SIG-M5 treated with dmso at 0.1 percent for 504 hours (cell line): ENCODE measurements at regions not wholly inside any gene's neighbourhood (a gene's known extent, or its start where the extent isn't known, plus 50 kb on each side); places are given as distances from the start of the nearest gene placed in this dataset.
"Not testable (repeated sequence)": the region's sequence is repeated elsewhere in the genome, so short reads cannot be mapped to it uniquely, and the experiment has no call there.

Source experiments
- DNase-seq: peaks from one replicate; lab custom pipeline; 2025; ENCODE audit not compliant: unreplicated experiment; lab: John Stamatoyannopoulos, UW

DNA sequence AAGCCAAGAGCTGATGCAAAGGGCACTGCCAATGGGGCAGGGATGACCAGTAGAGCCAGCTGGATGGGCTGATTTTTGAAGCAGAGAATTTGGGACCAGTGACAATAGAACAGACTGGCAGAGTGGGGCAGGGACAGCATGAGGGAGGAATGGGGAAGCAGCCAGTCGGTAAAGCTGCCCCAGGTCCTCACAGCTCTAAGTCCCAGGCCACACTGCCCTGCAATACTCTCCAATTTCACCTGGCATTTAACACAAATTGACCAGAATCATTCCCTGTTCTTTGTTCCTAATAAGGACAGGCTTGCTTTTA is 186.9 kb downstream of the CTTN start:
- no peak for DNase-seq

DNA sequence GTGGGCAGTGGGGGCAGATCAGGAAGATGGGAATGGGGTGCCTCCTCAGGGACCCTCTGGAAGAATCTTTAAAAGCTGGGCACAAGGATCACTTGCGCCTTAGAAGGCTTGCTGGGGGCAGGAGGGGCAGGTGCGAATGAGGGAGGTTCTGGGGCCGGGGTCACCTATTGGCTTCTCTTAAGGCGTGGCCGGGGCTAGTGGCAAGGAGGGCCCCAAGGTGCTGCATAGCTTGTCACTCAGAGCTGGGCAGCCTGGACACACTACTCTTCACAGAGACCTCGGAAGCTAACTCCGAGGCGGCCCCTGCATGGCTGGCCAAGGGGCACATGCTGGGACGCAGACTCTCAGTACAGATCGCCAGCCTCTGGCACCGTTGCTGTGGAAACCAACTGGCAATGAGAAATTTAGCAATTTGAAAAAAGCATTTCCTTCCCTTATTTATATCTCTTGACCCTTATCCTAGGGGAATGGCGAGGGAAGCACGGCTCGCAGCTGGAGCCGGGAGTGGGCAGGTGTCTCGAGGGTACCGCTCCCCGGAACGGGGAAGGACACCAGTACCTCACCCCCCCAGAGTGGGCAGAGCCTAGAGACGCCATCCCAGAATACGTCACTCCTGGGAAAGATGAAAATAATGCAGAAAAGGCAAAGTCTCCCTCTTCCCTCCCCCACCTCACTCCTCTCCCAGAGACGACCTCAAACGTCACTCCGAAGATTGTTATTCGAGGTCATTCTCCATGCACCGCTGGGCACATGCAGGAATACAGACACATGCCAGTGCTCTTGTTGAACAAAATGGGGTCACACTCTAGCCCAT is 188.1 kb downstream of the CTTN start:
- no peak for DNase-seq

DNA sequence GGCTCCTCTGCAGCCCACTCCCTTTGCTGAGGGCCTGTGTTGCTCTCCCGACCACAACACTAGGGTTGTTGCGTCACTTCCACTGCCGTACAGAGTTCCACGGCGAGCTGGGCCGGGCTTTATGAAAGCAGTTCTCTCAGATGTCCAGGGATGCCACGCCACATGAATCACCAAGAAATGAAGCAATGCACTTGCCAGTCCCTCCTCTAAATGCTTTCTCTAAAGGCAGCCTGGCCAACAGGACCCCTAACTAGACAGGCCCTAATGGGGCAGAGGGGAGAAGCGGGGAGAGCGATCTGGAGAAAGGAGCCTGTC is 188.7 kb downstream of the CTTN start:
- no peak for DNase-seq

DNA sequence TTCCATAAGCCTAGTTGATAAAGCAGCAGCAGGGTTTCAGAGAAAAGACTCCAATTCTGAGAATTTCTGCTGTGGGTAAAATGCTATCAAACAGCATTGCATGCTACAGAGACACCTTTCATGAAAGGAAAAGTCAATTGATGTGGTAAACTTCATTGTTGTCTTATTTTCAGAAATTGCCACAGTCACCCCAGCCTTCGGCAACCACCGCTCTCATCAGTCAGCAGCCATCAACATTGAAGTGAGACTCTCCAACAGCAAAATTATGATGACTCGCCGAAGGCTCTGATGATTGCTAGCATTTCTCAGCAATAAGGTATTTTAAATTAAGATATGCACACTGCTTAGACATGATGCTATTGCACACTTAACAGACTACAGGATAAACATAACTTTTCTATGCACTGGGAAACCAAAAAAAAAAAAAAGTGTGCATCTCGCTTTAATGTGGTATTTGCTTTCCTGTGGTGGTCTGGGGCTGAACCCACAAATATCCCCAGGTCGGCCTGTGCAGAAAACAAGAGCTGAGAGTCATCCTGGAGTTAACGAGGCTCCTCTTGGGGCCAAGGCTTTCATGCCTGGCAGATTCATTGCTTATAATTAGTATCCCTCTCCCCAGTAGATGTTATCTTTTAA is 192.1 kb downstream of the CTTN start:
- DNase-seq = no peak

DNA sequence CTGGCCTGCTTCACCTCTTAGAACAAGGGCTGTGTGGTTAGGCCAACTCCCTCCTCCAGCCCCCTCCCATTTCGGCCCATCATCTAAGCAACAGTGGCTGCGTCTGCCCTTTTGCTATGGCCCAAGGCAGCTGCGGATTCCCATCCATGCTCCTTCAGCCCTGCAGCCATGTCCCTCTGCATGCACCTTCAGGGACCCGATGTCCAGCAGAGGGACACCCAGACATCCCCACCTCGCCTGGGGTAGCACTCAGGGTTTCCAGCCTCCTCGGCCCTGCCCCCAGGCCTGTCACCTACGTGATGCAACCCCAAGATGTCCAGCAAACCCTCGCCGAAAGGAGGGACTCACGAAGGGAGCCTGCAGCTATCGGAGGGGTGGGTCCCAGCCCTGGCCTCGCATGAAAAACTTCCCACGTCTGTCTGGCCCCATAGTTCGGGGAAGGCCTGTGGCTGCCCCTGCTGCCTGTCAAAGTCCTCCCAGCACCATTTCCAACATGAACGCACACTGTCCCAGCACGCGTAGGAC is 194.4 kb downstream of the CTTN start:
- no peak for DNase-seq

DNA sequence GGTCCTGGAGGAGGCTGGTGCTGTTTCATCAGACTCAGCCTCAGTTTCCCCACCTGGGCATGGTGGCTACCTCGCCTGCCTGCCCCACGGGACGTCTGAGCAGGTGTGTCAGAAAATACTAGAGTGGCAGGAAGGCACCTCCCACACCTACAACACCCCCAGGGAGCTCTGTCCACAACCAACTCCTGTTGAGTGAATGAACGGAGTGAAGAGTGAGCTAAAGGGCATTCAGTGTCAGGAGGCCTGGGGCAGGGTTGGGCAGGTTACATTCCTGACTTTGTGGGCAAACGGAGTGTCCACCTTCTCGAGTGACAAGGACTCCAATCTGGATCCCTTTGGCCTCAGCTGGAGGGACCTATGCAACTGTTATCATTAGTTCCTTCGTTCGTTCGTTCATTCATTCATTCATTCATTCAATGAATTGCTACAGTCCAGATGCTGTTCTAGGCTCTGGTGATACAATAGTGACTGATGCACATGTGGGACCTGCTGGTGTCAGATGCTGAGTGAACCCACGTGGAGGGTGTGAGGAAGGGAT is 195.2 kb downstream of the CTTN start:
- DNase-seq = no peak

DNA sequence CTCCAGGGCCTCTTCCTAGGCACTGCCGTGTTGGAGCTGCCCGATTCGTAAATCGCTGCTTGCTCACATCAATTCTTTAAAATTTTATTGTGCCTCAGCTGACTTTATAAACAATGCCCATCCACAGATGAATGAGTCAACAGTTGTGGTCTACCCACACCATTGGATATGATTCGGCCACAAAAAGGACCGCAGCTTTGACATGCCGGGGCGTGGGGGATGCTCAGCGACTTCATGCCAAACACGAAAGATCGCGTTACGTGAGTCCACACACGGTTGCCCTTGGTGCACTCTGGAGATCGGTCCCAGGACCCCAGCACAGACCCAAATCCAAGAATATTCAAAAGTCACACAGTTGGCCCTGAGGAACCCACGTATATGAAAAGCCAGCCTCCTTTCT is 195.7 kb downstream of the CTTN start:
- no peak for DNase-seq

DNA sequence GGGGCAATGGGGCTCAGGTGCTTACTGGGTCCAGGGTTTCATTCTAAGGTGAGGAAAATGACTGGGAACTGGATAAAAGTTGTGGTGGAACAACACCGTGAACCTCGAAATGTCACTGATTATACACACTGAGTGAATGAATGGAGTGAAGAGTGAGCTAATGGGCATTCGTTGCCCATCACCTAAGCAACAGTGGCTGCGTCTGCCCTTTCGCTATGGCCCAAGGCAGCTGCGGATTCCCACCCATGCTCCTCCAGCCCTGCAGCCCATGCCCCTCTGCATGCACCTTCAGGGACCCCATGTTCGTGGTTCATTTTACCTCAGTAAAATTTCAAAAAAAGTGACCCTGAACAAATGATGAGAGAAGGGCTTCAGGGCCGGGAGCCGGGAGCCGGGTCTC is 196.3 kb downstream of the CTTN start:
- DNase-seq = no peak

DNA sequence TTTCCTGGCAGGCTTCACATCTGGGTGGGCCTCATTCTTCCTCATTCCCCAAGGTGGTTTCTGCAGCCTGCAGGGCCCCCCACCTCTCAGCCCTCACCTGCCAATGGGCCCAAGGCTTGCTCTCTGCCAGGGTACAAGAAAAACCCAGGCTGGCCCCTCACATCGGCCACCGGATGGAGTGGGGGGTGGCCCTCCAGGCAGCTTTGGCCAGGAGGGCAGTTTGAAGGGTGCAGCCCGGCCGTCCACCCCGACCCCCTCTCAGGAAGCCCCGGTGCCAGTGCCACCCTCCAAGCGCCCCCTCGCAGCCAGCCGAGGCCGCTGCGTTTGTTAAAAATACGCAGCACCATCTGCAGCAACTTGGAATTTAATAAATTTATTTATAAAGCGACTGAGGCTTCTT is 196.7 kb downstream of the CTTN start:
- no peak for DNase-seq

DNA sequence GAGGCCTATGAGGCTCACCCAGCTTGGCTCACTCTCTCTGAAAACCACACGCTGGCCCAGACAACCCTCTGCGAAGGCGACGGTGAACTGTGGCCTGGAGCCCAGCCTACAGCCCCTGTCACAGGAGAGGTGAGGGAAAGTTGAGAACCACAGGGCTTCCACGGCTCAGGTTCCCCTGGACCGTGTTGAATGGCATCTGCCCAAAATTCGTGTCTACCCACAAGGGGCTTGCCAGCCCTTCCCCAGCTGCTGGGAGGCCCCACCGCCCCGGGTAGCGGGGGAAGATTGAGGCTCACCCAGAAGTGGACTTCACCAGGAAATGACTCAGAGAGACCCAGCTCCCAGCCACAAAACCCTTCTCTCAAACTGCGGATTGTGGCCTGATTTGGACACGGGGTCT is 197.1 kb downstream of the CTTN start:
- DNase-seq = no peak

DNA sequence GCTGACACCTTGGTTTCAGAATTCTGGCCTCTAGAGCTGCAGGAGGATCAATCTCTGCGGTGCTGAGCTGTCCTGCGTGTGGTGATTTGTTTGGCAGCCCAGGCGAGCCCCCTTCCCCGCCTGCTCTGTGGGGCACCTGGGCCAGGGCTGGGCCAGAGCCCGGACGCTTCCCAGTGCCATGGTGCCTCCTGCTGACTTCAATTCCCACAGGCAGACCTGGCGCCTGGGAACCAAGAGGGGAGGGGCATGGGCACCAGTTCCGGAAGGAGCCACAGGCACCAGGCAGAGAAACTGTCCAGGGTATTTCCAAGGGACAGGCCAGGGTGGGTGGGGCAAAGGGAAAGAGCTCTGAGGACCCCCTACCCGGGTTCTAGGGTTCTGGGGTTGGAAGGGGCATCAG is 197.8 kb downstream of the CTTN start:
- no peak for DNase-seq

DNA sequence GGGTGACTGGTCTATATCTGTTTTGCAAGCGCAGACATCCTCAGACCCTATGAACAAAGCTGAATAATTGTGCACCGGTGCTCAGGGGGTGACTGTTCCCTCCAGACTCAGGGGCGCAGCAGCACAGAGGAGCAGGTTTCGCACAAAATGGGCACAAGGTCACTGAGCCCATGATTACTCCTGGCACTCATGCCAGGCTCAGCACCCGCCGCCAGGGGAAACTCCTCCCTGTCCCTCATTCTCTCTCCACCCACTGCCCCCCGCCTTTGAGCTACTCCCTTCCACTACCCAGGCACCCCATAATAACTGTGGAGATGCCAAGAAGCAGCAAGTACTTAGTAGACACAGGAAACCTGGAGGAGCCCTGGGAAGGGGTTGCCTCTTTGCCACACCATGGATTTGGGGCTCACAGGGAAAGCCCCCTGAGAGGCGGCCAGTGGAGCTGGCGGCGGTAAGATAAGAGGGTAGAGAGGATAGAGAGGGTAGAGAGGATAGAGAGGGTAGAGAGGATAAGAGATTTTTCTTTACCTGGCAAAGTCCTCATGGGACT is 198.8 kb downstream of the CTTN start:
- DNase-seq = no peak

DNA sequence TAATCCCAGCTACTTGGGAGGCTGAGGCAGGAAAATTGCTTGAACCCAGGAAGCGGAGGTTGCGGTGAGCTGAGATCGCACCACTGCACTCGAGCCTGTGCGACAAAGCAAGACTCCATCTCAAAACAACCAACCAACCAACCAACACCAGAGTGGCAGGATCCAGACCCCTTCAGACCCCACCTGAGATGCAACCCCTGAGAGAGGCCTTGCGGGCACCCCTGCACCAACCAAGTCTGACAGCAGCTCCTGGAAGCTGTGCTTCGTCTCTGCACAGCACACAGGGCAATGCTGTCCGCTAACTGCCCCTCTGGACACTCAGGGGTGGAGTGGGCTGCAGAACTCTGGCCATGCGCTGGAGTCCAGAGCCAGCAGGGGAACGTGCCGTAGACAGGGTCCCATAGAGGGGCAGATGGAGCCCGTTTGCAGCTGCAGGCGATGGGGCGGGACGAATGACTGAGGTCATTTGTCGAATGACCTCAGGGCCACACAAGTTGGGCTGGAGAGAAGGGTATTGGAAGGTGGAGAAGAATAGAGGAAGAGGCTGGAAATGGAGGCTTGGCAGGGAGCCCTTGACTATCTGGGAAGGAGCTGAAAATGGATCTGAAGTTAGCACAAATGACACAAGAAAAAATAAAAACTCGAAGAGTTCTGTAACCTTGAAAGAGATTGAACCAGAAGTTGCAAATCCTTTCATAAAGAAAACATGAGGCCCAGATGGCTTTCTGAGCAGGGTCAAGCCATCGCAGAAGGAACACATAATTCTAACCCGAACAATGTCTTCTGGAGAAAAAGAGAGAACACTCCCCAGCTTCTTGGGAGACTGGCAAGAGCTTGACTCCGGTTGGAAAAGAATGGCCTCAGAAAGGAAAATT is 199.7 kb downstream of the CTTN start:
- no peak for DNase-seq

DNA sequence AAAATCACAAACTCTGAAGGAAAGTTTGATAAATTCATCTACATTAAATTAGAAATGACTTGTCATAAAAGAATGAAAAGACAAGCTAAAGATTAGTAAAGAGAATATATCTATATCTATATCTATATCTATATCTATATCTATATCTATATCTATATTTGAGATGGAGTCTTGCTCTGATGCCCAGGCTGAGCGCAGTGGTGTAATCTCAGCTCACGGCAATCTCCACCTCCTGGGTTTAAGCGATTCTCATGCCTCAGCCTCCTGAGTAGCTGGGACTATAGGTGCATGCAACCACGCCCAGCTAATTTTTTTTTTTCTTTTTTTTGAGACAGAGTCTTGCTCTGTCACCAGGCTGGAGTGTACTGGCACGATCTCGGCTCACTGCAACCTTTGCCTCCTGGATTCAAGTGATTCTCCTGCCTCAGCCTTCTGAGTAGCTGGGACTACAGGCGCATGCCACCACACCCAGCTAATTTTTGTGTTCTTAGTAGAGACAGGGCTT is 202.6 kb downstream of the CTTN start:
- not testable (repeated sequence) for DNase-seq

DNA sequence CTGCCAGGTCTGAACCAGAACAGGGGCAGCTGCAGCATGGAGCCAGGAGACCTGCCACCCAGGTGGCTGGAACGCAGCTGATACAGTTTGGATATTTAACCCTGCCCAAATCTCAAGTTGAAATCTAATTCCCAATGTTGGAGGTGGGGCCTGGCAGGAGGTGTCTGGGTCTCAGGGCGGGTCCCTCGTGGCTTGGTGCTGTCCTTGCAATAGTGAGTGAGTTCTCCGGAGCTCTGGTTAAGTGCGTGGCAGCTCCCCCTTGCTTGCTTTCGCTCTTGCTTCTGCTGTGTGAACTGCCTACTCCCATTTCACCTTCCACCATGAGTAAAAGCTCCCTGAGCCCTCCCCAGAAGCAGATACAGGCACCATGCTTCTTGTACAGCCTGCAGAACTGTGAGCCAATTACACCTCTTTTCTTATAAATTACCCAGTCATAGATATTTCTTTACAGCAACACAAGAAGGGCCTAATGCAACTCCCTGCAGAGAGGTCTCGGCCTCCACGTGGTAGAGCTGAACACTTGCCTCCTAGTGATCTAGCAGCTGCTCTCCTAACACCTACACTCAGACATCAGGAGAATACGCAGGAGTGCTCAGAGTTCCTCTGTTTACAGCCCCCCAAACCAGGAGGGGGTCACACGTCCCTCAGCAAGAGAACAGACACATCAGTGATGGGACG is 203.7 kb downstream of the CTTN start:
- DNase-seq = no peak

DNA sequence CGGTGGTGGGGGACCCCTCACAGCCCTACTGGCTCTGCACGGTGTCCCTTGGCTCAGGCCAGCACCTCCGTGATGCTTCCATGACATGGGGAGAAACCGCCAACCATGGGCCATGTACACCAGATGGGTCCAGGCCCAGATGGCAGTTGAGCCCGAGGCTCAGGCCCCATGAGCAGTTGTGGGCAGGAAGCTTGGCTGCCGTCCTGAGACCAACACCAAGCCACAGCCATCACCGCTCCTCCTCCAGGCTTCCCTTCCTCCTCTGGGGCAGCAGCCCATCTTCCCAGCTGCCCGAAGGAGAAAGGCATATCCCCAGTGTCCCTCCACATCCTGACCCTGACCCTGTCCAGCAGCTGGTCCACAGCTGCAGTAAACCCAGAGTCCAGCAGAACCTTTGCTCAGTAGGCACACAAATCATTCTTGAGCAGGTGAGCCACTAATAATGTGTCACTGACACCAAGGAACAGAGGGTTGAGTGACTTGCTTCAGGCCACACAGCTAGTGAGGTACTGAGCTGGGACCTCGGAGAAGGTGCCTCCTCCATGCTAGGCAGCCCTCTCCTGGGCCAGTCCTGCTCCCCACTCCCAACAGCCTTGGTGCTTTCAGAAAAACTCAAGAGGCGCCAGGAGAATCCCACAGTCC is 204.9 kb downstream of the CTTN start:
- DNase-seq = no peak

DNA sequence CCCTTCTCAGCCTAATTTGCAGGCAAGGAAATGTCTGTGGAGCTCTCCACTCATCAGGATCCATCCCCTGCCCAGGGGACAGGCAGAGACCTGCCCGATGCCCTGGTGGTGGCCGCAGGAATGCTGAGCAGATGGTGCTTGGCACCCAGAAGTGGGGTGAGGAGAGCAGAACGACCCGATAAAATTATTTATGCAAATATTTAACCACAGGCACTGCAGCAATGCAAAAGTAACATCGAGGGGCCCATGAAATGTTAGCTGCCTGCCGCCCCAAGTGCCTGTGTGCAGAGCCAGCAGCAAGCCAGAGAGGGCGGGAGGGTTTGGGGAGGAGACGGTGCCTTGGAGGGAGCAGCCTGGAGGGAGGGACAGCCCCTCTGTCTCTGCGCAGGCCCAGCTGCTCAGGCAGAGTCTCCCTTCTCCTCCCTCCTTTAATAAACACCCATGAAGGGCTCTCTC is 205.5 kb downstream of the CTTN start:
- no peak for DNase-seq

DNA sequence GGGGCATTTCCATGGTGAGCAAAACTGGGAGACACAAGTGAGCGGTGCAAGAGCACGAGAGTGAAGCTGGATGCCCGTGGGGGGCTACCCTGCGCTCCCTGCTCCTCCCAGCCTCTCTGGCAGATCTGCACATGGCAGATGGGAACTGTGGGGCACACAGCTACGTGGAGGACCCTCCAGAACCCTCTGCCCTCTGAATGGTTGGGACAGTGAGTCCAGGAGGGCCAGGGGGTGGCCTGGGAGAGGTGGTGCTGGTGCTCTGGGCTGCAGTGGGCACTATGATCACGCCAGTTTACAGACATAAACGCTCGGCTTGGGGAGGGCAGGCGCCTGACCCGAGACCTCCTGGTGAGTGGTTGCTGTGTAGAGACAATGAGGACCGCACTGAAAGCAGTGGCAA is 205.9 kb downstream of the CTTN start:
- no peak for DNase-seq

DNA sequence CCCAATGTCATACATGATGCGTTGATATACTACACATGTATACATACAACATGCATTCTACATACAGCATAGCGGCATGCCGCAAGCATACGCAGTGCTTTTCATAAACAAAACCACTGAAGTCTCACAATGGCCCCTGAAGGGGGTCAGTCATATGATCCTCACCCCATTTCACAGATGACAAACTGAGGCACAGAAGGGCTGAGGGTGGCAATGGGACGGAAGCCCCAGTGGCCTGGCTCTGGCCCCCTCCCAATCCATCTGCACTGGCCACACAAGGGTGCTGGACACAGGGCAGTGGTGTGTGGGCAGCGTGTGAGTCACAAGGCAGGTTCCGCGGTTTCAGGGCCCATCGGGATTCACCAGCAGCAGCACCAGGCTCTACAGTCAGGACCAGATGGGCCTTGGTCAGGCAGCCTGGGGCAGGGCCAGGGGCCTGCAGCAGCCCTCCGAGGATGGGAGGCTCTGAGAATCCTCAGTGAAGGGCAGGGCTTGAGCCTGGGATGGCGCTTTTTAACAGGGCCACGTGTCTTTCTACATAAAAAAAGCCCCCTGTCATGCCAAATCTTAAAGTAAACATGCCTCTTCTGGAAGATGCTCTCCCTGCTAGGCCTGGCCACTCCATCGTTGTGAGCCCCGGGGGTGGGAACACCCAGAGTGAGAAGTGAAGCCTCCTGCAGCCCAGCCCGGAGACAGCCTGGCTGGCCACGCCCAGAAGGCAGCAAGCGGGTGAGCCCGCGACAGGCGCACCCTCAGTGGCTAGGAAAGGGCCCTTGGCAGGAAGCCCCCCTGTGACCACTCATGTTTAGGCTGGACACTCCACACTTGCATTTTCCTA is 206.5 kb downstream of the CTTN start:
- no peak for DNase-seq
